GM18907 (cell line): ENCODE measurements at regions not wholly inside any gene's neighbourhood (a gene's known extent, or its start where the extent isn't known, plus 50 kb on each side); places are given as distances from the start of the nearest gene placed in this dataset.

Source experiments
- ATAC-seq: cut with Tn5 transposase; IDR thresholded peaks from one replicate; pipeline ENCODE4 v1.9.1; 2021; ENCODE audit warnings: mild to moderate bottlenecking, moderate library complexity; ENCODE audit not compliant: unreplicated experiment

- ATAC-seq: no peak
Observed at GRCh38 chr20:58004146-58004545, 224.3 kb downstream of the ANKRD60 start.

GRCh38 chr20:58003525-58003924, 224.9 kb downstream of the ANKRD60 start:
- ATAC-seq: no peak

GRCh38 chr20:58002901-58003300, 225.6 kb downstream of the ANKRD60 start:
- no peak for ATAC-seq

GRCh38 chr20:58001946-58002345, 226.5 kb downstream of the ANKRD60 start:
- no peak for ATAC-seq

- no peak for ATAC-seq
Observed at GRCh38 chr20:58001381-58001780, 227.1 kb downstream of the ANKRD60 start.

- no peak for ATAC-seq
Observed at GRCh38 chr20:58000861-58001260, 227.6 kb downstream of the ANKRD60 start.

- no peak for ATAC-seq
Observed at GRCh38 chr20:57999465-58000111, 228.9 kb downstream of the ANKRD60 start.

GRCh38 chr20:57998981-57999464, 229.4 kb downstream of the ANKRD60 start:
- ATAC-seq: no peak

GRCh38 chr20:57998276-57998675, 230.2 kb downstream of the ANKRD60 start:
- no peak for ATAC-seq

- no peak for ATAC-seq
Observed at GRCh38 chr20:57996936-57997890, 231.2 kb downstream of the ANKRD60 start.

- no peak for ATAC-seq
Observed at GRCh38 chr20:57996465-57996864, 232.0 kb downstream of the ANKRD60 start.

GRCh38 chr20:57995381-57995977, 233.0 kb downstream of the ANKRD60 start:
- ATAC-seq: no peak

- no peak for ATAC-seq
Observed at GRCh38 chr20:57993716-57994431, 234.6 kb downstream of the ANKRD60 start.

- ATAC-seq: no peak
Observed at GRCh38 chr20:57991211-57991881, 237.1 kb downstream of the ANKRD60 start.

- no peak for ATAC-seq
Observed at GRCh38 chr20:57990396-57990987, 238.0 kb downstream of the ANKRD60 start.

- ATAC-seq: no peak
Observed at GRCh38 chr20:57988828-57989227, 239.6 kb downstream of the ANKRD60 start.

- ATAC-seq: no peak
Observed at GRCh38 chr20:57988422-57988821, 240.0 kb downstream of the ANKRD60 start.

GRCh38 chr20:57987659-57988058, 240.8 kb downstream of the ANKRD60 start:
- ATAC-seq: no peak

- ATAC-seq: no peak
Observed at GRCh38 chr20:57986666-57987065, 241.8 kb downstream of the ANKRD60 start.

- no peak for ATAC-seq
Observed at GRCh38 chr20:57985278-57985677, 243.2 kb downstream of the ANKRD60 start.
